ENCODE measurements at regions not wholly inside any gene's neighbourhood (a gene's known extent, or its start where the extent isn't known, plus 50 kb on each side); places are given as distances from the start of the nearest gene placed in this dataset.

GRCh38 chr22:44407171-44407986, 90.7 kb downstream of the RTL6 start:
- H3K79me2 ChIP-seq (ENCODE audit: control insufficient read depth, insufficient read depth, low read length), result no peaks in the 10 kb centered on the region
- no peak overlapping the region for H3K4me2 ChIP-seq (ENCODE audit: control insufficient read depth, extremely low read depth, insufficient read depth, low read depth, low read length)
- H2AFZ ChIP-seq (ENCODE audit: control insufficient read depth, low read length), result no peak overlapping the region
- DNase-seq (ENCODE audit: low read depth, low spot score) (no peak), FAIRE-seq (no peak)
- H3K36me3 ChIP-seq (ENCODE audit: control insufficient read depth in 2 of 2, extremely low read depth in 1 of 2, insufficient read depth in 2 of 2, low read length in 2 of 2), result no peaks in the 10 kb centered on the region
- H3K9ac ChIP-seq (ENCODE audit: control insufficient read depth, extremely low read depth, insufficient read depth, low read length), result no peak overlapping the region
- H3K27me3 ChIP-seq (ENCODE audit: control insufficient read depth, extremely low read depth, insufficient read depth, low read length), result peaks cover 39% of the 10 kb centered on the region
- no peaks in the 10 kb centered on the region for H4K20me1 ChIP-seq (ENCODE audit: control insufficient read depth, extremely low read depth, insufficient read depth, low read length)
- no peak overlapping the region for H3K27ac ChIP-seq (ENCODE audit: control insufficient read depth, insufficient read depth, low read length)
- H3K4me1 ChIP-seq (ENCODE audit: control insufficient read depth, extremely low read depth, insufficient read depth, low read length), result no peaks in the 10 kb centered on the region
- TF ChIP-seq, protein P1, sequence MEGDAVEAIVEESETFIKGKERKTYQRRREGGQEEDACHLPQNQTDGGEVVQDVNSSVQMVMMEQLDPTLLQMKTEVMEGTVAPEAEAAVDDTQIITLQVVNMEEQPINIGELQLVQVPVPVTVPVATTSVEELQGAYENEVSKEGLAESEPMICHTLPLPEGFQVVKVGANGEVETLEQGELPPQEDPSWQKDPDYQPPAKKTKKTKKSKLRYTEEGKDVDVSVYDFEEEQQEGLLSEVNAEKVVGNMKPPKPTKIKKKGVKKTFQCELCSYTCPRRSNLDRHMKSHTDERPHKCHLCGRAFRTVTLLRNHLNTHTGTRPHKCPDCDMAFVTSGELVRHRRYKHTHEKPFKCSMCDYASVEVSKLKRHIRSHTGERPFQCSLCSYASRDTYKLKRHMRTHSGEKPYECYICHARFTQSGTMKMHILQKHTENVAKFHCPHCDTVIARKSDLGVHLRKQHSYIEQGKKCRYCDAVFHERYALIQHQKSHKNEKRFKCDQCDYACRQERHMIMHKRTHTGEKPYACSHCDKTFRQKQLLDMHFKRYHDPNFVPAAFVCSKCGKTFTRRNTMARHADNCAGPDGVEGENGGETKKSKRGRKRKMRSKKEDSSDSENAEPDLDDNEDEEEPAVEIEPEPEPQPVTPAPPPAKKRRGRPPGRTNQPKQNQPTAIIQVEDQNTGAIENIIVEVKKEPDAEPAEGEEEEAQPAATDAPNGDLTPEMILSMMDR (optimal IDR thresholded peaks at IDR 0.05 in 1 of 3, IDR thresholded peaks at IDR 0.05 in 1 of 3, conservative IDR thresholded peaks at IDR 0.05 in 1 of 3; ENCODE audit: extremely low read depth in 1 of 3, insufficient read depth in 2 of 3, low read length in 3 of 3), result no peak
- no peak for TF ChIP-seq EZH2 (IDR thresholded peaks at IDR 0.05; ENCODE audit: low read length)
- no peak overlapping the region for H3K4me3 ChIP-seq (ENCODE audit: control insufficient read depth in 2 of 3, extremely low read depth in 1 of 3, insufficient read depth in 2 of 3, low read depth in 1 of 3, low read length in 3 of 3)
- no peaks in the 10 kb centered on the region for H3K9me1 ChIP-seq (ENCODE audit: control insufficient read depth, extremely low read depth, insufficient read depth, low read length)
- dilution Hi-C loops (cut with MboI; ENCODE audit: extremely low pct_ligation_motif_present, low sequenced_read_pairs), result no loop called here
- H3K9me3 ChIP-seq (ENCODE audit: control insufficient read depth, low read depth, low read length), result no peaks in the 10 kb centered on the region

- Histone ChIP-seq H3K4me1 (ENCODE audit: control insufficient read depth, extremely low read depth, insufficient read depth, low read length) (no peaks in the 10 kb centered on the region), H3K9me1 (ENCODE audit: control insufficient read depth, extremely low read depth, insufficient read depth, low read length) (no peaks in the 10 kb centered on the region), H3K9me3 (ENCODE audit: control insufficient read depth, low read depth, low read length) (no peaks in the 10 kb centered on the region), H2AFZ (ENCODE audit: control insufficient read depth, low read length) (no peak overlapping the region), H4K20me1 (ENCODE audit: control insufficient read depth, extremely low read depth, insufficient read depth, low read length) (no peaks in the 10 kb centered on the region), H3K27ac (ENCODE audit: control insufficient read depth, insufficient read depth, low read length) (no peak overlapping the region), H3K79me2 (ENCODE audit: control insufficient read depth, insufficient read depth, low read length) (no peaks in the 10 kb centered on the region), H3K36me3 (ENCODE audit: control insufficient read depth in 2 of 2, extremely low read depth in 1 of 2, insufficient read depth in 2 of 2, low read length in 2 of 2) (no peaks in the 10 kb centered on the region), H3K9ac (ENCODE audit: control insufficient read depth, extremely low read depth, insufficient read depth, low read length) (no peak overlapping the region), H3K27me3 (ENCODE audit: control insufficient read depth, extremely low read depth, insufficient read depth, low read length) (peaks cover 32% of the 10 kb centered on the region), H3K4me2 (ENCODE audit: control insufficient read depth, extremely low read depth, insufficient read depth, low read depth, low read length) (no peak overlapping the region), H3K4me3 (ENCODE audit: control insufficient read depth in 2 of 3, extremely low read depth in 1 of 3, insufficient read depth in 2 of 3, low read depth in 1 of 3, low read length in 3 of 3) (no peak overlapping the region)
- DNase-seq (ENCODE audit: low read depth, low spot score) (no peak), FAIRE-seq (no peak)
- TF ChIP-seq, protein P1 (optimal IDR thresholded peaks at IDR 0.05 in 1 of 3, IDR thresholded peaks at IDR 0.05 in 1 of 3, conservative IDR thresholded peaks at IDR 0.05 in 1 of 3; ENCODE audit: extremely low read depth in 1 of 3, insufficient read depth in 2 of 3, low read length in 3 of 3), result no peak
- TF ChIP-seq EZH2 (IDR thresholded peaks at IDR 0.05; ENCODE audit: low read length), result no peak
- dilution Hi-C loops (cut with MboI; ENCODE audit: extremely low pct_ligation_motif_present, low sequenced_read_pairs), result no loop called here
Observed at GRCh38 chr22:44406341-44407170, 91.5 kb downstream of the RTL6 start.
